IMR-90 (cell line): ENCODE measurements at regions not wholly inside any gene's neighbourhood (a gene's known extent, or its start where the extent isn't known, plus 50 kb on each side); places are given as distances from the start of the nearest gene placed in this dataset.

Source experiments
- ATAC-seq: fragments of 200-7000 bp; cut with Tn5 transposase; 2 replicates; pipeline ENCODE4 v1.9.1; 2020; ENCODE audit warnings: low read depth, mild to moderate bottlenecking, moderate library complexity
- BruUV-seq: library from RNA; stranded (reverse); fragments of 400-500 nt; replicated peaks from 2 replicates; lab custom pipeline; 2021; lab: Mats Ljungman, UMichigan
- CTCF ChIA-PET: fragments of 300-600 bp; formaldehyde crosslinking; extraction: SDS; loops from one replicate; lab custom pipeline; 2021; ENCODE audit warnings: antibody characterized with exemption; lab: Yijun Ruan, JAX
- POLR2A ChIA-PET: fragments of 300-600 bp; sonication (Branson Sonifier 250); formaldehyde crosslinking; loops from one replicate; lab custom pipeline; 2022; ENCODE audit warnings: antibody characterized with exemption; ENCODE audit not compliant: unreplicated experiment; lab: Charles Lee
- DNase-seq: peaks from one replicate; pipeline ENCODE4 v3.0.0; 2013
- H2AFZ ChIP-seq: replicated peaks from 2 replicates; pipeline ENCODE3; 2013; ENCODE audit warnings: low read length, mild to moderate bottlenecking; ENCODE audit not compliant: poor library complexity
- H2AK5ac ChIP-seq: 2 replicates; pipeline ENCODE4 v1.6.1; 2013; ENCODE audit warnings: low read depth, low read length, inconsistent platforms
- H2AK9ac ChIP-seq: replicated peaks from 2 replicates; pipeline ENCODE3; 2013; ENCODE audit warnings: mild to moderate bottlenecking, low read depth, low read length, moderate library complexity; ENCODE audit not compliant: poor library complexity
- H2BK120ac ChIP-seq: 2 replicates; pipeline ENCODE4 v1.6.1; 2013; ENCODE audit warnings: low read depth, low read length, inconsistent platforms
- H2BK15ac ChIP-seq: 3 replicates; pipeline ENCODE4 v1.6.1; 2013; ENCODE audit warnings: low read depth, low read length, inconsistent platforms
- H2BK20ac ChIP-seq: 2 replicates; pipeline ENCODE4 v1.6.1; 2013; ENCODE audit warnings: low read depth, mild to moderate bottlenecking, inconsistent platforms, low read length, moderate library complexity
- H2BK5ac ChIP-seq: 2 replicates; pipeline ENCODE4 v1.6.1; 2013; ENCODE audit warnings: mild to moderate bottlenecking, low read depth, low read length, inconsistent platforms; ENCODE audit not compliant: poor library complexity, severe bottlenecking
- H3K14ac ChIP-seq: replicated peaks from 2 replicates; pipeline ENCODE4 v1.6.1; 2013; ENCODE audit warnings: low read depth, low read length, inconsistent platforms
- H3K18ac ChIP-seq: 2 replicates; pipeline ENCODE4 v1.6.1; 2013; ENCODE audit warnings: low read depth, low read length, control low read depth
- H3K23ac ChIP-seq: 2 replicates; pipeline ENCODE4 v1.6.1; 2013; ENCODE audit warnings: low read depth, low read length, inconsistent platforms
- H3K27ac ChIP-seq: 2 replicates; pipeline ENCODE4 v1.5.1; 2013; ENCODE audit warnings: mild to moderate bottlenecking, control low read depth, low read length; ENCODE audit not compliant: insufficient read depth
- H3K27me3 ChIP-seq: 2 replicates; pipeline ENCODE4 v1.6.1; 2013; ENCODE audit warnings: low read length; ENCODE audit not compliant: control insufficient read depth, insufficient read depth
- H3K36me3 ChIP-seq: 2 replicates; pipeline ENCODE4 v1.6.1; 2013; ENCODE audit warnings: low read length, mixed read lengths; ENCODE audit not compliant: control insufficient read depth, insufficient read depth
- H3K4ac ChIP-seq: 2 replicates; pipeline ENCODE4 v1.6.1; 2013; ENCODE audit warnings: low read depth, low read length, inconsistent platforms
- H3K4me1 ChIP-seq: 2 replicates; pipeline ENCODE4 v1.6.1; 2013; ENCODE audit warnings: low read length, mixed read lengths; ENCODE audit not compliant: control insufficient read depth, insufficient read depth
- H3K4me2 ChIP-seq: 2 replicates; pipeline ENCODE4 v1.6.1; 2013; ENCODE audit warnings: low read depth, mild to moderate bottlenecking, control low read depth, low read length, moderate library complexity
- H3K4me3 ChIP-seq: 2 replicates; pipeline ENCODE4 v1.5.1; 2013; ENCODE audit warnings: low read depth, mild to moderate bottlenecking, control low read depth, low read length, moderate library complexity; ENCODE audit not compliant: insufficient read depth
- H3K56ac ChIP-seq: 2 replicates; pipeline ENCODE4 v1.6.1; 2013; ENCODE audit warnings: low read length, inconsistent platforms; ENCODE audit not compliant: insufficient read depth; ENCODE audit errors: extremely low read depth
- H3K79me1 ChIP-seq, 2 experiments: 2 replicates each; pipeline ENCODE4 v1.6.1; 2013; ENCODE audit warnings: low read length in 2 of 2, inconsistent platforms in 1 of 2, low read depth in 1 of 2
- H3K9ac ChIP-seq: 2 replicates; pipeline ENCODE4 v1.6.1; 2013; ENCODE audit warnings: low read depth, low read length, control low read depth
- H3K9me1 ChIP-seq: 2 replicates; pipeline ENCODE4 v1.6.1; 2013; ENCODE audit warnings: low read length, inconsistent platforms; ENCODE audit not compliant: insufficient read depth
- H3K9me3 ChIP-seq: 2 replicates; pipeline ENCODE4 v1.6.1; 2013; ENCODE audit warnings: low read length; ENCODE audit not compliant: control insufficient read depth, insufficient read depth
- H4K20me1 ChIP-seq: 2 replicates; pipeline ENCODE4 v1.6.1; 2013; ENCODE audit warnings: low read length, inconsistent platforms; ENCODE audit not compliant: insufficient read depth
- H4K5ac ChIP-seq: 2 replicates; pipeline ENCODE4 v1.6.1; 2013; ENCODE audit warnings: mild to moderate bottlenecking, low read depth, low read length, control low read depth
- H4K8ac ChIP-seq, 2 experiments: 2 replicates each; pipeline ENCODE4 v1.6.1; 2013; ENCODE audit warnings: low read depth in 2 of 2, low read length in 2 of 2, control low read depth in 1 of 2, inconsistent platforms in 1 of 2
- H4K91ac ChIP-seq: 2 replicates; pipeline ENCODE4 v1.6.1; 2013; ENCODE audit warnings: low read depth, low read length, inconsistent platforms; ENCODE audit not compliant: insufficient read depth
- FOS ChIP-seq: fragments of 150-350 bp; IDR thresholded peaks from 2 replicates; pipeline ENCODE4 v1.6.1; 2016; ENCODE audit warnings: low read depth, low read length
- POLR2A ChIP-seq: IDR thresholded peaks from 2 replicates; pipeline ENCODE4 v1.6.1; 2012; ENCODE audit warnings: mild to moderate bottlenecking, low read depth, low read length
- WGBS, 2 experiments: methylation state at CpG; one replicate each; pipeline versions ENCODE4 v1.1.5 to v1.1.7; 2013; ENCODE audit warnings: missing lambda C conversion rate in 2 of 2; ENCODE audit not compliant: insufficient read length in 1 of 2; ENCODE audit errors: extremely low coverage in 2 of 2; 5-methylcytosine and 5-hydroxymethylcytosine counted together
- dilution Hi-C: fragments of 300-500 bp; cut with HindIII; formaldehyde crosslinking; loops from one replicate; pipeline ENCODE4 v1.14.3; 2018; ENCODE audit warnings: low sequenced_read_pairs; ENCODE audit not compliant: unreplicated experiment
- in situ Hi-C: fragments of 300-500 bp; cut with MboI; formaldehyde crosslinking; loops from 3 replicates; pipeline ENCODE4 v1.14.3; 2019; ENCODE audit warnings: low sequenced_read_pairs, inconsistent platforms, mixed read lengths
- intact Hi-C: fragments of 100-400 bp; cut with micrococcal nuclease; formaldehyde crosslinking; loops from 2 replicates; pipeline ENCODE4 v1.10.0; 2022

- 0 out of 2 replicates have a peak overlapping the region, but pooled peaks have one; percentile 9 for H3K14ac ChIP-seq
- BruUV-seq, result no TSS peak
- peak overlapping the region; percentile 84 for H2BK120ac ChIP-seq
- no peak overlapping the region for H2BK20ac ChIP-seq
- H4K20me1 ChIP-seq, result no peaks in the 10 kb centered on the region
- no peak overlapping the region for H2BK5ac ChIP-seq
- peaks cover 11% of the 10 kb centered on the region for H3K4me1 ChIP-seq
- no peak for DNase-seq
- H3K9me3 ChIP-seq, result no peaks in the 10 kb centered on the region
- dilution Hi-C loops (no loop called here), intact Hi-C loops (loop anchor here (5.0 kb wide), 1 partner anchor 81 kb away; no protein-coding TSS in a partner anchor), in situ Hi-C loops (no loop called here)
- peaks cover 8% of the 10 kb centered on the region; the same call in 1 of the 2 replicates for H3K9me1 ChIP-seq
- TF ChIP-seq POLR2A, result no peak
- no peak for TF ChIP-seq FOS
- no peaks in the 10 kb centered on the region; the same call in 1 of the 2 replicates for H3K27me3 ChIP-seq
- H2AK5ac ChIP-seq, result peak overlapping the region; percentile 55
- H2AFZ ChIP-seq, result no peak overlapping the region
- no peaks in the 10 kb centered on the region for H3K79me1 ChIP-seq
- no peak overlapping the region; a peak in 1 of 4 replicates for H4K8ac ChIP-seq
- peak overlapping the region; percentile 38; the same call in 1 of the 2 replicates for H4K5ac ChIP-seq
- no peak for ATAC-seq
- H3K4me3 ChIP-seq, result no peak overlapping the region
- H3K27ac ChIP-seq, result no peak overlapping the region
- POLR2A ChIA-PET, result no interaction called here
- peak overlapping the region; percentile 93 for H4K91ac ChIP-seq
- H3K36me3 ChIP-seq, result no peaks in the 10 kb centered on the region
- no peak overlapping the region for H3K23ac ChIP-seq
- 52% methylated on average over 2 of the region's 2 CpGs; no CpG with 5 or more reads in 1 of the 2 experiments for WGBS, 2 experiments
- CTCF ChIA-PET, result no interaction called here
- H2BK15ac ChIP-seq, result no peak overlapping the region
- H3K56ac ChIP-seq, result no peak overlapping the region
- H3K4me2 ChIP-seq, result no peak overlapping the region
- no peak overlapping the region for H3K9ac ChIP-seq
- no peak overlapping the region for H3K18ac ChIP-seq
- H3K4ac ChIP-seq, result peak overlapping the region; percentile 8; the same call in 1 of the 2 replicates
- H2AK9ac ChIP-seq, result no peak overlapping the region
Measured at GRCh38 chr10:46236546-46236887, 50.3 kb upstream of the ANTXRL start.
